ENCODE measurements at regions not wholly inside any gene's neighbourhood (a gene's known extent, or its start where the extent isn't known, plus 50 kb on each side); places are given as distances from the start of the nearest gene placed in this dataset. TPM values are rescaled to one million over a fixed set of nuclear protein-coding genes. Genes with fewer than 3 reads are reported as not detected.

DNA sequence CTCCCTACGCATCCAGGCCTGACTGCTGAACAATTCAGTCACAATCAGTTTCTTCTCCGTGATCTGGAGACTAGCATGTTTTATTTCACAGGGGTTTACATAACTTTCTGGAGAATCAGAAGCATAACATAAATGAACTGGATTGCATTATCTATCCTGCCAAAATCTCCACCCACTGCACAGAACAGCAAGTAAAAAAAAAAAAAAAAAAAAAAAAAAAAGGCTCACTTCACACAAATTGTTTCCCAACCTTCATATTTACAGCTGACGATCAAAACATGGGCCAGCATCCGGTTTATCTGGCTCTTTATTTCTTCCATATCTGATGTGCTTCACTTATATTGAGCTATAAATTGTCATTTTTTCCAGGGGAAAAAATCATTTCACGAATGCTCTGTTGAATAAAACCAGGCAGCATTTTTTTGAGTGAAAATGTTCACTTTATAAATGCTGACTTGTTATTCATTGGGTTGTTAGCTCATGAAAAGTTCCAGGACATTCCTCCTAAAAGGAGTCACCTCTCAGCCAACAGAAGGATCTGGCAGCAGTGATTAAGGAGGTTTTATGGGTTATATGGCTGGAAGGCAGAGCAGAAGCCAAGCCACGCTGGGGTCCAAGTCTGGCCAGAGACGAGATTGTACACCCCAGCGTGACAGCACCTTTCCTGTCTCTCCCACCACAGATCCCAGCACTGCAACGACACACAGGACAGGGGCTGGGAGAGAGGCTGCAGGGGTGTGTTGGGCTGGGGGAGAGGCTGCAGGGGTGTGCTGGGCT lies 51.2 kb upstream of the GLI2 start:
- intact Hi-C loops (cut with DNase I): no loop called here
- Histone ChIP-seq H3K27ac (no peak overlapping the region), H3K9me3 (no peaks in the 10 kb centered on the region), H3K4me1 (ENCODE audit: insufficient read depth) (peaks cover 2% of the 10 kb centered on the region), H3K36me3 (no peaks in the 10 kb centered on the region), H3K4me3 (no peak overlapping the region), H3K27me3 (no peaks in the 10 kb centered on the region)
- TF ChIP-seq, protein P1, sequence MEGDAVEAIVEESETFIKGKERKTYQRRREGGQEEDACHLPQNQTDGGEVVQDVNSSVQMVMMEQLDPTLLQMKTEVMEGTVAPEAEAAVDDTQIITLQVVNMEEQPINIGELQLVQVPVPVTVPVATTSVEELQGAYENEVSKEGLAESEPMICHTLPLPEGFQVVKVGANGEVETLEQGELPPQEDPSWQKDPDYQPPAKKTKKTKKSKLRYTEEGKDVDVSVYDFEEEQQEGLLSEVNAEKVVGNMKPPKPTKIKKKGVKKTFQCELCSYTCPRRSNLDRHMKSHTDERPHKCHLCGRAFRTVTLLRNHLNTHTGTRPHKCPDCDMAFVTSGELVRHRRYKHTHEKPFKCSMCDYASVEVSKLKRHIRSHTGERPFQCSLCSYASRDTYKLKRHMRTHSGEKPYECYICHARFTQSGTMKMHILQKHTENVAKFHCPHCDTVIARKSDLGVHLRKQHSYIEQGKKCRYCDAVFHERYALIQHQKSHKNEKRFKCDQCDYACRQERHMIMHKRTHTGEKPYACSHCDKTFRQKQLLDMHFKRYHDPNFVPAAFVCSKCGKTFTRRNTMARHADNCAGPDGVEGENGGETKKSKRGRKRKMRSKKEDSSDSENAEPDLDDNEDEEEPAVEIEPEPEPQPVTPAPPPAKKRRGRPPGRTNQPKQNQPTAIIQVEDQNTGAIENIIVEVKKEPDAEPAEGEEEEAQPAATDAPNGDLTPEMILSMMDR (IDR thresholded peaks at IDR 0.05): no peak
- TF ChIP-seq EP300 (IDR thresholded peaks at IDR 0.05) (no peak), POLR2A (IDR thresholded peaks at IDR 0.05) (no peak)
- 22 to 28% (median 25%) methylated on average over 9 of the region's 9 CpGs for WGBS, 3 donors
- no peak for DNase-seq

DNA sequence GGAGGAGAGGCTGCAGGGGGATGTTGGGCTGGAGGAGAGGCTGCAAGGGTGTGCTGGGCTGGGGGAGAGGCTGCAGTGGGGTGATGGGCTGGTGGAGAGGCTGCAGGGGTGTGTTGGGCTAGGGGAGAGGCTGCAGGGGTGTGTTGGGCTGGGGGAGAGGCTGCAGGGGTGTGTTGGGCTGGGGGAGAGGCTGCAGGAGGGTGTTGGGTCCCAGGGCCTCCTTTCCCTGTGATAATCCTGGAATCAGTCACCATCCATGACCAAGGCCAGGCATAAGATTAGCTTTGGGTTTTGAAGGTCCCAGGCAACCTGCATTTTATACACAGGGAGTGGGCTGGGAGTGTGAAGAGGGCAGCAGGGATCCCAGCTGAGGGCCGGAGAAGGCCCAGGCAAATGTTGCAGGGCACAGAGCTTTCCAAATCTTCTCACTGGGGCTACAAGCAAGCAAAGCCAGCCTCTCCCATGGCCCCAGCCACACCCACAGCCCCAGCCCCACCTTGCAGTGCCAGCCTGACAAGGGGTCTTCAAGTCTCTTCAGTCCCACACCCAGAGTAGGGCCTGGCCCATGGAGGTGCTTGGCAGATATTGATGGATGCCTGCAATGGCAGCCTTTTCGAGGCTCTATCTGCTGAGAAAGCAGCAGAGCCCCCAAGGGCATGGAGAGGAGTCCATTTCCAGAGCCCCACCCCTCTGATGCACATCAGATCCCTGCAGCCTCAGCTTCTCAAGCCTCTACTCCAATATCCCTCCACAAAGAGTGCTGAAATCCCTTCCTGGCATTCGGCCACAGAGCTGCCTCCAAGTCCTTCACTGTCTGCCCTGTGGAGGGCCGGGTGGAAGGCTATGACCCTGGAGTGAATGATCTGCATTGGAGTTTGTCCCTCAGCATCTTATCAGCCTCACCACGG lies 50.3 kb upstream of the GLI2 start:
- H3K27ac ChIP-seq: no peak overlapping the region
- DNase-seq: peak in 1 of 5 donors; percentile 28
- H3K9me3 ChIP-seq: no peaks in the 10 kb centered on the region
- TF ChIP-seq, protein P1 (IDR thresholded peaks at IDR 0.05): no peak
- TF ChIP-seq POLR2A (IDR thresholded peaks at IDR 0.05) (no peak), EP300 (IDR thresholded peaks at IDR 0.05) (no peak)
- no peaks in the 10 kb centered on the region for H3K36me3 ChIP-seq
- intact Hi-C loops (cut with DNase I): no loop called here
- WGBS, 3 donors: 73 to 81% (median 78%) methylated on average over 5 of the region's 5 CpGs
- no peaks in the 10 kb centered on the region for H3K27me3 ChIP-seq
- H3K4me1 ChIP-seq (ENCODE audit: insufficient read depth): no peaks in the 10 kb centered on the region
- H3K4me3 ChIP-seq: no peak overlapping the region

Small RNA genes in the stretch of these regions (small RNA-seq; reads per million reads assigned to genes)
- gene RF00019: not detected
